Transverse colon (tissue), 3 donors: ENCODE measurements at regions not wholly inside any gene's neighbourhood (a gene's known extent, or its start where the extent isn't known, plus 50 kb on each side); places are given as distances from the start of the nearest gene placed in this dataset.

Experiments used
- CTCF ChIP-seq, 5 experiments: fragments of 200-600 bp in 3 of 5; fragments of 450-650 bp in 2 of 5; sonication (generic) in 3 of 5; IDR thresholded peaks; 1 replicate in 2 of 5; 2 replicates in 3 of 5; pipeline ENCODE4 v1.5.1; 2016 to 2017; ENCODE audit warnings: antibody characterized with exemption in 5 of 5, inconsistent platforms in 3 of 5, mild to moderate bottlenecking in 2 of 5, moderate library complexity in 1 of 5
- EP300 ChIP-seq: sonication (generic); formaldehyde crosslinking; IDR thresholded peaks from one replicate; pipeline ENCODE4 v1.6.1; 2017; ENCODE audit warnings: antibody characterized with exemption, low read depth
- POLR2A ChIP-seq: fragments of 450-650 bp; IDR thresholded peaks from one replicate; pipeline ENCODE4 v1.6.1; 2016; ENCODE audit warnings: antibody characterized with exemption, mild to moderate bottlenecking, moderate library complexity

- TF ChIP-seq CTCF (IDR thresholded peaks at IDR 0.05) (no peak), EP300 (no peak), POLR2A (no peak)
Observed at GRCh38 chr1:226497991-226498639, 50.4 kb upstream of the STUM start.
